Keratinocyte (primary cell): ENCODE measurements at regions not wholly inside any gene's neighbourhood (a gene's known extent, or its start where the extent isn't known, plus 50 kb on each side); places are given as distances from the start of the nearest gene placed in this dataset.

Experiments
- DNase-seq: peaks from one replicate; pipeline ENCODE4 v3.0.0-alpha.2; 2011; ENCODE audit warnings: low read depth, missing footprints, low spot score
- FAIRE-seq: peaks from 2 replicates; lab custom pipeline; 2011; peaks lifted over from hg19 to GRCh38; lab: Jason Lieb, UNC
- H2AFZ ChIP-seq: 2 replicates; pipeline ENCODE4 v1.6.0; 2012; ENCODE audit warnings: low read length, control low read depth, inconsistent platforms; ENCODE audit not compliant: control insufficient read depth
- H3K27ac ChIP-seq: 2 replicates; pipeline ENCODE4 v1.5.1; 2011; ENCODE audit warnings: low read length; ENCODE audit not compliant: control insufficient read depth, insufficient read depth
- H3K27me3 ChIP-seq: 3 replicates; pipeline ENCODE4 v1.6.0; 2011; ENCODE audit warnings: low read length; ENCODE audit not compliant: control insufficient read depth, insufficient read depth; ENCODE audit errors: extremely low read depth
- H3K36me3 ChIP-seq, 2 experiments: 2 replicates in 1 of 2; 3 replicates in 1 of 2; pipeline ENCODE4 v1.5.1; 2011; ENCODE audit warnings: low read length in 2 of 2, mild to moderate bottlenecking in 1 of 2; ENCODE audit not compliant: control insufficient read depth in 2 of 2, insufficient read depth in 2 of 2; ENCODE audit errors: extremely low read depth in 1 of 2
- H3K4me1 ChIP-seq: 3 replicates; pipeline ENCODE4 v1.5.1; 2011; ENCODE audit warnings: low read length; ENCODE audit not compliant: control insufficient read depth, insufficient read depth; ENCODE audit errors: extremely low read depth
- H3K4me2 ChIP-seq: 3 replicates; pipeline ENCODE4 v1.6.0; 2011; ENCODE audit warnings: low read depth, low read length; ENCODE audit not compliant: control insufficient read depth, insufficient read depth; ENCODE audit errors: extremely low read depth
- H3K4me3 ChIP-seq, 3 experiments: fragments of 200-600 bp in 1 of 3; sonication (generic) in 1 of 3; 2 replicates in 2 of 3; 3 replicates in 1 of 3; pipeline ENCODE4 v1.5.1; 2011 to 2016; ENCODE audit warnings: low read length in 3 of 3, mild to moderate bottlenecking in 3 of 3, control low read depth in 2 of 3, inconsistent platforms in 1 of 3, low read depth in 1 of 3, mixed read lengths in 1 of 3, mixed run types in 1 of 3, moderate library complexity in 1 of 3; ENCODE audit not compliant: control insufficient read depth in 2 of 3, insufficient read depth in 2 of 3; ENCODE audit errors: extremely low read depth in 1 of 3
- H3K79me2 ChIP-seq: 2 replicates; pipeline ENCODE4 v1.6.0; 2012; ENCODE audit warnings: low read length; ENCODE audit not compliant: control insufficient read depth, insufficient read depth
- H3K9ac ChIP-seq: 3 replicates; pipeline ENCODE4 v1.6.0; 2011; ENCODE audit warnings: low read length; ENCODE audit not compliant: control insufficient read depth, insufficient read depth; ENCODE audit errors: extremely low read depth
- H3K9me1 ChIP-seq: 3 replicates; pipeline ENCODE4 v1.6.0; 2011; ENCODE audit warnings: low read length; ENCODE audit not compliant: control insufficient read depth, insufficient read depth; ENCODE audit errors: extremely low read depth
- H3K9me3 ChIP-seq: 2 replicates; pipeline ENCODE4 v1.5.1; 2012; ENCODE audit warnings: low read depth, low read length; ENCODE audit not compliant: control insufficient read depth
- H4K20me1 ChIP-seq: 3 replicates; pipeline ENCODE4 v1.6.0; 2011; ENCODE audit warnings: low read length; ENCODE audit not compliant: control insufficient read depth, insufficient read depth; ENCODE audit errors: extremely low read depth
- CTCF ChIP-seq, 3 experiments: IDR thresholded peaks in 1 of 3; conservative IDR thresholded peaks in 1 of 3; optimal IDR thresholded peaks in 1 of 3; 2 replicates in 2 of 3; 3 replicates in 1 of 3; pipeline versions ENCODE3 to v1.5.1; 2011; ENCODE audit warnings: low read length in 3 of 3, mild to moderate bottlenecking in 3 of 3, moderate library complexity in 2 of 3, control low read depth in 1 of 3, inconsistent platforms in 1 of 3; ENCODE audit not compliant: insufficient read depth in 2 of 3; ENCODE audit errors: extremely low read depth in 1 of 3
- EZH2 ChIP-seq: IDR thresholded peaks from one replicate; pipeline ENCODE4 v1.6.1; 2012; ENCODE audit warnings: inconsistent platforms, mild to moderate bottlenecking, low read length, moderate library complexity
- dilution Hi-C: fragments of 300-500 bp; cut with MboI; formaldehyde crosslinking; loops from one replicate; pipeline ENCODE4 v1.7.0; 2020; ENCODE audit warnings: low sequenced_read_pairs; ENCODE audit not compliant: extremely low pct_ligation_motif_present

GRCh38 chr11:70739811-70740487, 341.6 kb downstream of the CTTN start:
- H3K36me3 ChIP-seq = no peaks in the 10 kb centered on the region
- TF ChIP-seq EZH2 (no peak), CTCF (optimal IDR thresholded peaks at IDR 0.05 in 1 of 3, IDR thresholded peaks at IDR 0.05 in 1 of 3, conservative IDR thresholded peaks at IDR 0.05 in 1 of 3; ENCODE audit: extremely low read depth in 1 of 3, insufficient read depth in 2 of 3, low read length in 3 of 3) (no peak)
- H3K27me3 ChIP-seq = no peaks in the 10 kb centered on the region
- FAIRE-seq (no peak), DNase-seq (no peak)
- H3K9me3 ChIP-seq = peaks cover 2% of the 10 kb centered on the region
- no peaks in the 10 kb centered on the region for H3K79me2 ChIP-seq
- H3K9ac ChIP-seq = no peak overlapping the region
- H3K4me1 ChIP-seq = no peaks in the 10 kb centered on the region
- H3K9me1 ChIP-seq = no peaks in the 10 kb centered on the region
- dilution Hi-C loops = no loop called here
- H3K27ac ChIP-seq = no peak overlapping the region
- H4K20me1 ChIP-seq = no peaks in the 10 kb centered on the region
- H3K4me2 ChIP-seq = no peak overlapping the region
- no peak overlapping the region for H2AFZ ChIP-seq
- H3K4me3 ChIP-seq = no peak overlapping the region

GRCh38 chr11:70740488-70740851, 342.1 kb downstream of the CTTN start:
- no peak overlapping the region for H3K4me2 ChIP-seq

More at GRCh38 chr11:70740488-70740851, 342.1 kb downstream of the CTTN start:
- no peak overlapping the region for H2AFZ ChIP-seq
- H3K9me1 ChIP-seq = no peaks in the 10 kb centered on the region
- H4K20me1 ChIP-seq = no peaks in the 10 kb centered on the region
- FAIRE-seq = no peak
- no peak overlapping the region for H3K27ac ChIP-seq
- H3K27me3 ChIP-seq = no peaks in the 10 kb centered on the region
- TF ChIP-seq CTCF (optimal IDR thresholded peaks at IDR 0.05 in 1 of 3, IDR thresholded peaks at IDR 0.05 in 1 of 3, conservative IDR thresholded peaks at IDR 0.05 in 1 of 3; ENCODE audit: extremely low read depth in 1 of 3, insufficient read depth in 2 of 3, low read length in 3 of 3) (no peak), EZH2 (no peak)
- dilution Hi-C loops = no loop called here
- no peaks in the 10 kb centered on the region for H3K4me1 ChIP-seq
- no peak for DNase-seq
- no peak overlapping the region for H3K9ac ChIP-seq
- no peaks in the 10 kb centered on the region for H3K36me3 ChIP-seq
- H3K79me2 ChIP-seq = no peaks in the 10 kb centered on the region
- no peak overlapping the region for H3K4me3 ChIP-seq
- H3K9me3 ChIP-seq = peaks cover 7% of the 10 kb centered on the region
